ENCODE measurements at regions not wholly inside any gene's neighbourhood (a gene's known extent, or its start where the extent isn't known, plus 50 kb on each side); places are given as distances from the start of the nearest gene placed in this dataset.

GRCh38 chr6:18049646-18050045 lies 62.2 kb upstream of the KIF13A start:
- Histone ChIP-seq H3K4me3 (ENCODE audit: control insufficient read depth in 1 of 2, extremely low read depth in 1 of 2, low read length in 1 of 2) (no peak overlapping the region), H3K9me3 (no peaks in the 10 kb centered on the region), H3K27me3 (replicated peaks in 1 of 2; ENCODE audit: control insufficient read depth in 2 of 2, extremely low read depth in 1 of 2, insufficient read depth in 2 of 2, low read length in 1 of 2) (peaks cover 0 to 4% of the 10 kb centered on the region in 2 experiments), H3K36me3 (ENCODE audit: control insufficient read depth in 2 of 2, extremely low read depth in 1 of 2, insufficient read depth in 1 of 2, low read length in 1 of 2) (no peaks in the 10 kb centered on the region), H3K4me1 (ENCODE audit: control insufficient read depth in 1 of 2, extremely low read depth in 1 of 2, insufficient read depth in 2 of 2, low read length in 2 of 2) (no peaks in the 10 kb centered on the region), H3K27ac (ENCODE audit: low read length) (no peak overlapping the region)
- ATAC-seq (replicated peaks in 1 of 4) = no peak
- Mint-ChIP-seq H3K9me3 (no peaks in the 10 kb centered on the region), H3K36me3 (no peaks in the 10 kb centered on the region), H3K27ac (no peak overlapping the region), H3K4me3 (no peak overlapping the region), H3K27me3 (peaks cover 0 to 9% of the 10 kb centered on the region in 2 donors), H3K4me1 (no peaks in the 10 kb centered on the region)
- CTCF ChIA-PET = interaction anchor here in 1 of 2 donors (0.7 kb wide), 1 partner anchor 13 kb away, joined by 3 read pairs; no protein-coding TSS in a partner anchor
- WGBS (ENCODE audit: insufficient coverage) = no CpG with 5 or more reads among the region's 2 CpGs
- POLR2A ChIA-PET = interaction anchor here in 1 of 2 donors (0.6 kb wide), 1 partner anchor 10 kb away, joined by 4 read pairs; no protein-coding TSS in a partner anchor
- no peak for DNase-seq

- POLR2A ChIA-PET = no interaction called here
- no peaks in the 10 kb centered on the region for H3K4me1 ChIP-seq (ENCODE audit: control insufficient read depth in 1 of 2, extremely low read depth in 1 of 2, insufficient read depth in 2 of 2, low read length in 2 of 2)
- Mint-ChIP-seq H3K9me3 (no peaks in the 10 kb centered on the region), H3K4me3 (no peak overlapping the region), H3K36me3 (no peaks in the 10 kb centered on the region), H3K27ac (no peak overlapping the region), H3K4me1 (no peaks in the 10 kb centered on the region), H3K27me3 (peaks cover 0 to 5% of the 10 kb centered on the region in 2 donors)
- no peak overlapping the region for H3K4me3 ChIP-seq (ENCODE audit: control insufficient read depth in 1 of 2, extremely low read depth in 1 of 2, low read length in 1 of 2)
- WGBS (ENCODE audit: insufficient coverage) = no CpG with 5 or more reads among the region's 4 CpGs
- H3K27me3 ChIP-seq (replicated peaks in 1 of 2; ENCODE audit: control insufficient read depth in 2 of 2, extremely low read depth in 1 of 2, insufficient read depth in 2 of 2, low read length in 1 of 2) = peaks cover 0 to 4% of the 10 kb centered on the region in 2 experiments
- CTCF ChIA-PET = interaction anchor here in 1 of 2 donors (0.7 kb wide), 1 partner anchor 13 kb away, joined by 3 read pairs; no protein-coding TSS in a partner anchor
- no peak for DNase-seq
- no peaks in the 10 kb centered on the region for H3K9me3 ChIP-seq
- no peak overlapping the region for H3K27ac ChIP-seq (ENCODE audit: low read length)
- ATAC-seq (replicated peaks in 1 of 4) = no peak
- no peaks in the 10 kb centered on the region for H3K36me3 ChIP-seq (ENCODE audit: control insufficient read depth in 2 of 2, extremely low read depth in 1 of 2, insufficient read depth in 1 of 2, low read length in 1 of 2)
These were observed 61.7 kb upstream of the KIF13A start for GRCh38 chr6:18048953-18049630.

GRCh38 chr6:18047406-18047805 lies 60.0 kb upstream of the KIF13A start:
- CTCF ChIA-PET = no interaction called here
- no CpG with 5 or more reads among the region's 2 CpGs for WGBS (ENCODE audit: insufficient coverage)
- Histone ChIP-seq H3K27ac (ENCODE audit: low read length) (no peak overlapping the region), H3K36me3 (ENCODE audit: control insufficient read depth in 2 of 2, extremely low read depth in 1 of 2, insufficient read depth in 1 of 2, low read length in 1 of 2) (no peaks in the 10 kb centered on the region), H3K4me1 (ENCODE audit: control insufficient read depth in 1 of 2, extremely low read depth in 1 of 2, insufficient read depth in 2 of 2, low read length in 2 of 2) (no peaks in the 10 kb centered on the region), H3K4me3 (ENCODE audit: control insufficient read depth in 1 of 2, extremely low read depth in 1 of 2, low read length in 1 of 2) (no peak overlapping the region), H3K27me3 (replicated peaks in 1 of 2; ENCODE audit: control insufficient read depth in 2 of 2, extremely low read depth in 1 of 2, insufficient read depth in 2 of 2, low read length in 1 of 2) (peaks cover 0 to 8% of the 10 kb centered on the region in 2 experiments), H3K9me3 (no peaks in the 10 kb centered on the region)
- no peaks in the 10 kb centered on the region for H3K9me3 Mint-ChIP-seq
- no peak for ATAC-seq (replicated peaks in 1 of 4)
- POLR2A ChIA-PET = no interaction called here
- H3K27ac Mint-ChIP-seq = no peak overlapping the region
- H3K4me1 Mint-ChIP-seq = no peaks in the 10 kb centered on the region
- H3K4me3 Mint-ChIP-seq = no peak overlapping the region
- DNase-seq = no peak
- H3K36me3 Mint-ChIP-seq = no peaks in the 10 kb centered on the region
- H3K27me3 Mint-ChIP-seq = peaks cover 0 to 4% of the 10 kb centered on the region in 2 donors

- Histone ChIP-seq H3K36me3 (ENCODE audit: control insufficient read depth in 2 of 2, extremely low read depth in 1 of 2, insufficient read depth in 1 of 2, low read length in 1 of 2) (no peaks in the 10 kb centered on the region), H3K4me1 (ENCODE audit: control insufficient read depth in 1 of 2, extremely low read depth in 1 of 2, insufficient read depth in 2 of 2, low read length in 2 of 2) (no peaks in the 10 kb centered on the region), H3K27ac (ENCODE audit: low read length) (no peak overlapping the region), H3K27me3 (replicated peaks in 1 of 2; ENCODE audit: control insufficient read depth in 2 of 2, extremely low read depth in 1 of 2, insufficient read depth in 2 of 2, low read length in 1 of 2) (peaks cover 0 to 8% of the 10 kb centered on the region in 2 experiments), H3K9me3 (no peaks in the 10 kb centered on the region), H3K4me3 (ENCODE audit: control insufficient read depth in 1 of 2, extremely low read depth in 1 of 2, low read length in 1 of 2) (no peak overlapping the region)
- Mint-ChIP-seq H3K27me3 (peaks cover 0 to 6% of the 10 kb centered on the region in 2 donors), H3K4me1 (no peaks in the 10 kb centered on the region), H3K4me3 (no peak overlapping the region), H3K9me3 (no peaks in the 10 kb centered on the region), H3K36me3 (no peaks in the 10 kb centered on the region), H3K27ac (no peak overlapping the region)
- ATAC-seq (replicated peaks in 1 of 4) (no peak), DNase-seq (no peak)
- POLR2A ChIA-PET = no interaction called here
- CTCF ChIA-PET = no interaction called here
These were observed 58.1 kb upstream of the KIF13A start for GRCh38 chr6:18045507-18045906.

DNA sequence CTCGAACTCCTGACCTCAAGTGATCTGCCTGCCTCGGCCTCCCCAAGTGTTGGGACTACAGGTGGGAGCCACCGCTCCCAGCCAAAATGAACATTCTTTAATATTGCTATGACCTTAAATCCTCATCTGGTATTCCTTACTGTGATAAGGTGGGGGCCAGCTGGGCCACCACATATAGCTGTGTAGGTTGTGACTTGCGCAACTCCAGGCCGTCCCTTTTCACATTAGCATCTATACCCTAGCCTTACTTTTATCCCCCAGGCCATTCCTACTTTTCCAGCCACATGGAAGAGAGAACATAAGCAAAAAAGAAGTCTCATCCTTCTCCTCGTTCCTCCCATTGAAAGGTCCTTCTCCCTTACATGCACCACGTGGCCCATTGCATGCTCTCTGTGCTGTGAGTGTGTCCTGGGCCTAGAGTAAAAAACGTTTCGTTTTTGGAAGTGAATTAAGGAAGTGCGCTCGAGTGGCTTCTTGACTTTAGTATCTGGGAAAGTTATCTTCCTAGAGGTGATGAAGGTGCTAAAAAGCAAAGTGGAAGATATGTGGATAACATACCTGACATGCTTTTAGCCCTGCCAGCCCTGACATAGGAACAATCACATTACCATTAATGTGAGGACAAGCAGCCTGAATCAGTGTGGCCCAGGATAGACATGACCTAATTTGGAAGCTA lies 56.8 kb upstream of the KIF13A start:
- Histone ChIP-seq H3K9me3 (no peaks in the 10 kb centered on the region), H3K36me3 (ENCODE audit: control insufficient read depth in 2 of 2, extremely low read depth in 1 of 2, insufficient read depth in 1 of 2, low read length in 1 of 2) (no peaks in the 10 kb centered on the region), H3K4me1 (ENCODE audit: control insufficient read depth in 1 of 2, extremely low read depth in 1 of 2, insufficient read depth in 2 of 2, low read length in 2 of 2) (no peaks in the 10 kb centered on the region), H3K27me3 (replicated peaks in 1 of 2; ENCODE audit: control insufficient read depth in 2 of 2, extremely low read depth in 1 of 2, insufficient read depth in 2 of 2, low read length in 1 of 2) (peaks cover 0 to 8% of the 10 kb centered on the region in 2 experiments), H3K4me3 (ENCODE audit: control insufficient read depth in 1 of 2, extremely low read depth in 1 of 2, low read length in 1 of 2) (no peak overlapping the region), H3K27ac (ENCODE audit: low read length) (no peak overlapping the region)
- H3K4me3 Mint-ChIP-seq = no peak overlapping the region
- no CpG with 5 or more reads among the region's 11 CpGs for WGBS (ENCODE audit: insufficient coverage)
- ChIA-PET POLR2A (no interaction called here), CTCF (interaction anchor here in 1 of 2 donors (0.6 kb wide), 1 partner anchor 251 kb away, joined by 4 read pairs; no protein-coding TSS in a partner anchor)
- H3K27ac Mint-ChIP-seq = no peak overlapping the region
- no peaks in the 10 kb centered on the region for H3K4me1 Mint-ChIP-seq
- H3K36me3 Mint-ChIP-seq = no peaks in the 10 kb centered on the region
- H3K27me3 Mint-ChIP-seq = peaks cover 0 to 6% of the 10 kb centered on the region in 2 donors
- no peak for DNase-seq
- no peaks in the 10 kb centered on the region for H3K9me3 Mint-ChIP-seq
- no peak for ATAC-seq (replicated peaks in 1 of 4)

DNA sequence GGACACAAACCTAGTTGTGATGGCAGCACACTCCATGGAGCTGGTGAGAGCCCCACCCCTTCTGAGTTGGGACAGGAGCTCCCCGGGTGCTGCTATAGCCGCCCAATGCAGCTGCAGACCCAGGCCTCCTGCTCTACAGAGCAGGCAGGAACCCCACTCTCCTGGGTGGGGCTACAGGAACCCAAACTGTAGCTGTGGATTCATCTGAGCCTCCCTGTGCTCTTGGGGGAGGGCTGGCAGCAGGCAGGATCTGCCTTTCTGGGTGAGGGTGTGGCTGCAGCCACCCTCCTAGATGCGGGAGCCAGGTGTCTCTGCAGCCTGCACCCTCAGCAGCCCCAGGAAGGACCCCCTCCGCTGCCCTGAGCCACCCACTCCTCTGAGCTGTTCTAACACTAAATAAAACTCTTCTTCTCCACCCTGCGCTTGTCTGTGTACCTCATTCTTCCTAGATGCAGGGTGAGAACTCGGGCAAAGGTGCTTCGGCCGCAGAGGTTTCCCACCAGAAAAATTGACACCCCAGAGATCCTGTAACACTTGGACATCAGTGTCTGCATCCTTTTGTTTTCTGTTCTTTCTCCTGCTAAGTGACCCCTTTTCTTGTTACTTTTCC lies 55.2 kb upstream of the KIF13A start:
- ATAC-seq (replicated peaks in 1 of 4) = no peak
- no peak overlapping the region for H3K4me3 Mint-ChIP-seq
- H3K27ac Mint-ChIP-seq = no peak overlapping the region
- CTCF ChIA-PET = no interaction called here
- peaks cover 0 to 6% of the 10 kb centered on the region in 2 donors for H3K27me3 Mint-ChIP-seq
- no peaks in the 10 kb centered on the region for H3K9me3 Mint-ChIP-seq
- no peaks in the 10 kb centered on the region for H3K9me3 ChIP-seq
- no peaks in the 10 kb centered on the region for H3K4me1 ChIP-seq (ENCODE audit: control insufficient read depth in 1 of 2, extremely low read depth in 1 of 2, insufficient read depth in 2 of 2, low read length in 2 of 2)
- POLR2A ChIA-PET = no interaction called here
- H3K27me3 ChIP-seq (replicated peaks in 1 of 2; ENCODE audit: control insufficient read depth in 2 of 2, extremely low read depth in 1 of 2, insufficient read depth in 2 of 2, low read length in 1 of 2) = peaks cover 0 to 8% of the 10 kb centered on the region in 2 experiments
- no peaks in the 10 kb centered on the region for H3K4me1 Mint-ChIP-seq
- DNase-seq = no peak
- H3K36me3 ChIP-seq (ENCODE audit: control insufficient read depth in 2 of 2, extremely low read depth in 1 of 2, insufficient read depth in 1 of 2, low read length in 1 of 2) = no peaks in the 10 kb centered on the region
- 74% methylated on average over 7 of the region's 8 CpGs for WGBS (ENCODE audit: insufficient coverage)
- no peak overlapping the region for H3K27ac ChIP-seq (ENCODE audit: low read length)
- H3K4me3 ChIP-seq (ENCODE audit: control insufficient read depth in 1 of 2, extremely low read depth in 1 of 2, low read length in 1 of 2) = no peak overlapping the region
- H3K36me3 Mint-ChIP-seq = no peaks in the 10 kb centered on the region

Measured in T-cell (primary cell).